ENCODE measurements at regions not wholly inside any gene's neighbourhood (a gene's known extent, or its start where the extent isn't known, plus 50 kb on each side); places are given as distances from the start of the nearest gene placed in this dataset.
"Not testable (repeated sequence)": the region's sequence is repeated elsewhere in the genome, so short reads cannot be mapped to it uniquely, and the experiment has no call there.

DNA sequence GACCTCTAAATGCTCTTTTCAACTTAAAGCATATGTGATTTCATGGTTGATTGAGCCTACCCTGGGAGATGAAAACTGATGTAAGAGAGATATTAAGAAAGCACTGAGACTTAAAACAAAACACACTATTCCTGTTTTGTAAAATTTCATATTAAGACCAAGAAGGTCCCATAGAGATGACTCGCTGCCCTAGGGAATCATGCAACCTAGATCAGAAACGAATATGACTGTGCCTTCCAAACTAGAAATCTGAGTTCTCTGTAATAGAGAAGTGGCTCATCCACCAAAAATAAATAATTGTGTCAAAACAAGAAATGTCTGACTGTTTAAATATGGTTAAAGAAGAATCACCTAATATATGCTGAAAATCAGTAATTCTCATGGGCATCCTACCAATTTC lies 776.8 kb upstream of the SOX11 start:
- no peaks in the 10 kb centered on the region for H3K9me3 ChIP-seq
- no peak overlapping the region for H3K27ac ChIP-seq
- H3K4me1 ChIP-seq, result no peaks in the 10 kb centered on the region
- H3K4me3 ChIP-seq, result no peak overlapping the region
- no peaks in the 10 kb centered on the region for H3K27me3 ChIP-seq
- ATAC-seq (no peak), DNase-seq (no peak)
- H3K36me3 ChIP-seq, result no peaks in the 10 kb centered on the region
- intact Hi-C loops (cut with DNase I), result no loop called here
- TF ChIP-seq, protein P1, sequence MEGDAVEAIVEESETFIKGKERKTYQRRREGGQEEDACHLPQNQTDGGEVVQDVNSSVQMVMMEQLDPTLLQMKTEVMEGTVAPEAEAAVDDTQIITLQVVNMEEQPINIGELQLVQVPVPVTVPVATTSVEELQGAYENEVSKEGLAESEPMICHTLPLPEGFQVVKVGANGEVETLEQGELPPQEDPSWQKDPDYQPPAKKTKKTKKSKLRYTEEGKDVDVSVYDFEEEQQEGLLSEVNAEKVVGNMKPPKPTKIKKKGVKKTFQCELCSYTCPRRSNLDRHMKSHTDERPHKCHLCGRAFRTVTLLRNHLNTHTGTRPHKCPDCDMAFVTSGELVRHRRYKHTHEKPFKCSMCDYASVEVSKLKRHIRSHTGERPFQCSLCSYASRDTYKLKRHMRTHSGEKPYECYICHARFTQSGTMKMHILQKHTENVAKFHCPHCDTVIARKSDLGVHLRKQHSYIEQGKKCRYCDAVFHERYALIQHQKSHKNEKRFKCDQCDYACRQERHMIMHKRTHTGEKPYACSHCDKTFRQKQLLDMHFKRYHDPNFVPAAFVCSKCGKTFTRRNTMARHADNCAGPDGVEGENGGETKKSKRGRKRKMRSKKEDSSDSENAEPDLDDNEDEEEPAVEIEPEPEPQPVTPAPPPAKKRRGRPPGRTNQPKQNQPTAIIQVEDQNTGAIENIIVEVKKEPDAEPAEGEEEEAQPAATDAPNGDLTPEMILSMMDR (IDR thresholded peaks at IDR 0.05), result no peak

DNA sequence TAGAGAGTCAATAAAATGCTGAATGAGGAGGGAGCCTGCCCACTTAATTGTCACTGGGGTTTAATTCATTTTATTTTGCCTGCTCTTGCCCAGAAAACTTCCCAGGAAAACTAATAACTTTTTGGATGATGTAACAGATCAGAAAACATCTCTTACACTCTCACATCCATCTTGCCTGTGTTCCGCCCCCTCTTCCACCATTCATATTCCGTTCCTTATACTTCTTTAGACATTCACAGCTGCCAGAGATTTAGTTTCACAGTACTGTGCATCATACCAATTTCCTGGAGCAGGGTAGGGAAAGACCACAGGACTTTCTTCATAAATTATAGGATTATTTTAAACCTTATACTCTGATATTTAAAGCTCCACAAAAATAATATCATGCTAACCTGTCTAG lies 776.1 kb upstream of the SOX11 start:
- Histone ChIP-seq H3K27me3 (no peaks in the 10 kb centered on the region), H3K36me3 (no peaks in the 10 kb centered on the region), H3K9me3 (no peaks in the 10 kb centered on the region), H3K4me1 (no peaks in the 10 kb centered on the region), H3K27ac (no peak overlapping the region), H3K4me3 (no peak overlapping the region)
- TF ChIP-seq, protein P1 (IDR thresholded peaks at IDR 0.05), result no peak
- DNase-seq (no peak), ATAC-seq (no peak)
- intact Hi-C loops (cut with DNase I), result no loop called here

DNA sequence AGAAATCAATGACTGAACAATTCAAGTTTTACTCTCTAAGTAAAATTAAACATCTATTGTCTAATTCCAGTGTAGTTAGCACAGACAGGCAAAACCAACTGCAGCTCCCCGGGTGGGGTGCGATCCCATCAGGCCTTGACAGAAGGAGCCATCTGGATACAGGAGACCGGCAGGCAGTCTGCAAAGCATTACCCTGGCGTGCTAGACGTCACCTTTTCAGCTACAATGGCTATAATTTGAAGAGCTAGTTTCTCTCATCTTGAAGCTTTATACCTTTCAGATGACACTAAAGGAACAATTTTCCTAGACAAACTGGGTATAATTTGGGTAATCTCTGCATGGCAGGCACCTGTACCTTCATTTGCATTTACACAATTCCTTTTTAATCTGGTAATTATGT lies 761.5 kb upstream of the SOX11 start:
- ATAC-seq, result no peak
- no peak for DNase-seq
- Histone ChIP-seq H3K27ac (no peak overlapping the region), H3K27me3 (no peaks in the 10 kb centered on the region), H3K9me3 (no peaks in the 10 kb centered on the region), H3K4me3 (no peak overlapping the region), H3K36me3 (no peaks in the 10 kb centered on the region), H3K4me1 (no peaks in the 10 kb centered on the region)
- TF ChIP-seq, protein P1 (IDR thresholded peaks at IDR 0.05), result no peak
- intact Hi-C loops (cut with DNase I), result no loop called here

DNA sequence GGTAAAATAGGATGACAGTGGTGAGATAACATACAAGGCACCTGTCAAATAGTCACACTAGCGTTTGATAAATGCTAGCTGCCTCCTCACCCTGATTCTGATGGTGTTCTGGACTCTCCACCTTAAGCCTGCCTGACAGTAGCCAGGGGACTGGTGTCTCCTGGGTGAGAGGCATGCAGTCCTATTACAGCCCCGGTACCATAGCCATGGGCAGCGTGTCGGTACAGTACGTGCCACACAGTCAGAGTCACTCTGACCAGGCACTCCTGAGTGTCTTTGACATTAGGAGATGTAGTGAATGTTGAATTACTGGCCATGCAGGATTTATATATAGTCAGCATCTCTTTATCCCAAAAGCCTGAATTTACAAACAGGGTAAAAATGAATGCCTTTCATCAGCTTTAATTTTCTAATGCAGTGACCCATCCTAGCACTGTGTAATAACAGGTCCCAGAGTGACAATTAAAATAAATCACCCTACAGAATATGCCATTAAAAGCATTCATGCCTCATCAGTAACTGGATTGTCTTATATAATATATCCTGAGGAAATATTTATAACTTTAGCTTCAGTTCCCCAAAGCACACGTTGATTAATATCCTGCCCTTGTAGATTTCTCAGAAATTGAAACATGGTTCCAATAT lies 760.3 kb upstream of the SOX11 start:
- Histone ChIP-seq H3K27ac (no peak overlapping the region), H3K4me3 (no peak overlapping the region), H3K4me1 (no peaks in the 10 kb centered on the region), H3K36me3 (no peaks in the 10 kb centered on the region), H3K27me3 (no peaks in the 10 kb centered on the region), H3K9me3 (no peaks in the 10 kb centered on the region)
- no peak for ATAC-seq
- no peak for DNase-seq
- TF ChIP-seq, protein P1 (IDR thresholded peaks at IDR 0.05), result no peak
- intact Hi-C loops (cut with DNase I), result no loop called here

DNA sequence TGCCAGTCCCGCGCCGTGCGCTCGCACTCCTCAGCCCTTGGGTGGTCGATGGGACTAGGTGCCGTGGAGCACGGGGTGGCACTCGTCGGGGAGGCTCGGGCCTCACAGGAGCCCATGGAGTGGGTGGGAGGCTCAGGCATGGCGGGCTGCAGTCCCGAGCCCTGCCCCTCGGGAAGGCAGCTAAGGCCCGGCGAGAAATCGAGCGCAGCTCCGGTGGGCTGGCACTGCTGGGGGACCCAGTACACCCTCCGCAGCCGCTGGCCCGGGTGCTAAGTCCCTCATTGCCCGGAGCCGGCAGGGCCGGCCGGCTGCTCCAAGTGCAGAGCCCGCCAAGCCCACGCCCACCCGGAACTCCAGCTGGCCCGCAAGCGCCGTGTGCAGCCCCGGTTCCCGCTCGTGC lies 756.9 kb upstream of the SOX11 start:
- H3K27me3 ChIP-seq; H3K27ac ChIP-seq; H3K4me1 ChIP-seq; DNase-seq; H3K9me3 ChIP-seq; H3K36me3 ChIP-seq; H3K4me3 ChIP-seq; intact Hi-C loops (cut with DNase I); ATAC-seq: not testable (repeated sequence)

DNA sequence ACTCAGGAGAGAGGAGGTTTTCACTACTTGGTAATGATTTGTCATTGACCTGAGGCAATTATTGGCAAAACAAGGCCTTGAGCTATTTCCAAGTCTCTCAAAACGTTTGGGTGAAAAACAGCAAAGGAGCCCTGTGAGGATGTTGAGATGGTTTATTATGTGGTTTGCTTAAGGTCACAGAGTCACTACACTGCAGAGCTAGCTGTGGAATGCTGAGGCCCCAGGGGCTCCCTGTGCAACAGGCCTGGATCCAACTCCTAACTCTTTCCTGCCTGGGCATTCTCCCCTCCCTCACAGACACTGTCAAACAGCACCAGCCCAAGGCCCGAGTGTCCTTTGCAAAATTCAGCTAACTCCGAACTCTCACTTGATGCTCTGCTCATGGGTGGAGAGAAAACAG lies 754.6 kb upstream of the SOX11 start:
- Histone ChIP-seq H3K4me1 (no peaks in the 10 kb centered on the region), H3K27me3 (no peaks in the 10 kb centered on the region), H3K9me3 (no peaks in the 10 kb centered on the region), H3K36me3 (no peaks in the 10 kb centered on the region), H3K27ac (no peak overlapping the region), H3K4me3 (no peak overlapping the region)
- no peak for DNase-seq
- TF ChIP-seq, protein P1 (IDR thresholded peaks at IDR 0.05), result no peak
- intact Hi-C loops (cut with DNase I), result no loop called here
- ATAC-seq, result no peak

Measured in upper lobe of right lung (tissue), 1 donor.